Vagina (tissue), 2 donors: ENCODE measurements at regions not wholly inside any gene's neighbourhood (a gene's known extent, or its start where the extent isn't known, plus 50 kb on each side); places are given as distances from the start of the nearest gene placed in this dataset.

Experiments used
- CTCF ChIP-seq, 3 experiments: fragments of 450-650 bp in 2 of 3; fragments of 200-600 bp in 1 of 3; sonication (generic) in 1 of 3; IDR thresholded peaks; one replicate each; pipeline ENCODE4 v1.5.1; 2017 to 2019; ENCODE audit warnings: antibody characterized with exemption in 3 of 3, mild to moderate bottlenecking in 2 of 3, moderate library complexity in 2 of 3
- POLR2A ChIP-seq, 2 donors: fragments of 450-650 bp; IDR thresholded peaks; one replicate each; pipeline ENCODE4 v1.6.1; 2017; ENCODE audit warnings: antibody characterized with exemption in 2 of 2, mild to moderate bottlenecking in 2 of 2, moderate library complexity in 2 of 2
- POLR2AphosphoS5 ChIP-seq, 2 donors: sonication (generic); formaldehyde crosslinking; IDR thresholded peaks; one replicate each; pipeline ENCODE4 v1.9.0; 2017; ENCODE audit warnings: antibody characterized with exemption in 2 of 2, mild to moderate bottlenecking in 2 of 2, low read depth in 1 of 2; ENCODE audit not compliant: insufficient read depth in 1 of 2

- no peak for TF ChIP-seq POLR2AphosphoS5 (IDR thresholded peaks at IDR 0.05; ENCODE audit: insufficient read depth in 1 of 2, low read depth in 1 of 2)
- no peak for TF ChIP-seq CTCF (IDR thresholded peaks at IDR 0.05)
- no peak for TF ChIP-seq POLR2A (IDR thresholded peaks at IDR 0.05)
Measured at GRCh38 chr13:107095876-107096275, 527.9 kb upstream of the ARGLU1 start.
